ENCODE measurements at regions not wholly inside any gene's neighbourhood (a gene's known extent, or its start where the extent isn't known, plus 50 kb on each side); places are given as distances from the start of the nearest gene placed in this dataset.

DNA sequence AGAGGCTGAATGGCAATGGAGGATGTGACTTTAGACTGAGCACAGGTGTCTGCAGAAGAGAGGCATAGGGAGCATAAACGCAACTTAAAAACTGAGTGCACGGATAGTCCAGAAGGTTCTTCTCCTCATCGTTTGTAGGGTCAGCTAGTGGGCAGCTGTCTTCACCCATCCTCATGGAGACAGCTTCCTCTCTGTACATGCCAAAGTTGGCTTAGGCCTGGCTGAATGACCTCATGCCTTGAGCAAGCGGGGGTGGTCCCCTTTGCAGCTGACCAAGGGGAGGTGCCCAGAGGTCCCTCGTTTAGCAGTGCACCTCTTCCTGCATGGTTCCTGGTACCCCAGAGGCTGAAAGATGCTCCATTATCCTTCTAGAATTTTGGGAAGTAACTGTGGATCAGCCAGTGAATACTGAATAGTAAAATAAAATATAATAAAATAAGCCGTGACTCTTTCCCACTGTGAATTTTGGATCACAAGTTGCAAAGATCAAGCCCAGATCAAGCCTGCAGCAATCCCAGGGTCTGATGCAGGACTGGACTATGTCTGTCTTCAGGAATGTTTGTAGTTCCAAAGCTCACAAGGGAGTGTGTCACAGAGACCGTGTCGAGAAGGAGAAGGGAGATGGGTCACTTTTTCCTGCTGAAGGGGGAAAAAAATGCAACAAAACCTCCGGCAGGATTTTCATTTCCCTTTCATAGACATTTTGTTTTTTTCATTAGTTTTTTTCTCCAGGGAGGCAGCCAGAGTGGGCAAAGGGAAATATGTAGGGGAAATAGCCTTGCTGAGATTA lies 295.3 kb upstream of the MKI67 start:
- no peaks in the 10 kb centered on the region for H3K36me3 ChIP-seq (ENCODE audit: insufficient read depth in 1 of 2, low read depth in 1 of 2)
- H3K27ac ChIP-seq, result no peak overlapping the region
- no peaks in the 10 kb centered on the region for H3K4me1 ChIP-seq
- H3K27me3 ChIP-seq (ENCODE audit: insufficient read depth in 3 of 3, low read length in 2 of 3), result peaks cover 0 to 4% (median 0%) of the 10 kb centered on the region in 3 donors
- 43 to 56% (median 46%) methylated on average over 9 of the region's 9 CpGs for WGBS, 3 donors
- DNase-seq, result no peak
- H3K4me3 ChIP-seq, result no peak overlapping the region
- TF ChIP-seq, protein P1, sequence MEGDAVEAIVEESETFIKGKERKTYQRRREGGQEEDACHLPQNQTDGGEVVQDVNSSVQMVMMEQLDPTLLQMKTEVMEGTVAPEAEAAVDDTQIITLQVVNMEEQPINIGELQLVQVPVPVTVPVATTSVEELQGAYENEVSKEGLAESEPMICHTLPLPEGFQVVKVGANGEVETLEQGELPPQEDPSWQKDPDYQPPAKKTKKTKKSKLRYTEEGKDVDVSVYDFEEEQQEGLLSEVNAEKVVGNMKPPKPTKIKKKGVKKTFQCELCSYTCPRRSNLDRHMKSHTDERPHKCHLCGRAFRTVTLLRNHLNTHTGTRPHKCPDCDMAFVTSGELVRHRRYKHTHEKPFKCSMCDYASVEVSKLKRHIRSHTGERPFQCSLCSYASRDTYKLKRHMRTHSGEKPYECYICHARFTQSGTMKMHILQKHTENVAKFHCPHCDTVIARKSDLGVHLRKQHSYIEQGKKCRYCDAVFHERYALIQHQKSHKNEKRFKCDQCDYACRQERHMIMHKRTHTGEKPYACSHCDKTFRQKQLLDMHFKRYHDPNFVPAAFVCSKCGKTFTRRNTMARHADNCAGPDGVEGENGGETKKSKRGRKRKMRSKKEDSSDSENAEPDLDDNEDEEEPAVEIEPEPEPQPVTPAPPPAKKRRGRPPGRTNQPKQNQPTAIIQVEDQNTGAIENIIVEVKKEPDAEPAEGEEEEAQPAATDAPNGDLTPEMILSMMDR (IDR thresholded peaks at IDR 0.05), result no peak
- no peaks in the 10 kb centered on the region for H3K9me3 ChIP-seq
- intact Hi-C loops (cut with DNase I), result loop anchor here (1.0 to 5.0 kb wide), 4 partner anchors 97 to 159 kb away; no protein-coding TSS in a partner anchor
- ATAC-seq, result no peak

- no peak for DNase-seq
- TF ChIP-seq, protein P1 (IDR thresholded peaks at IDR 0.05), result no peak
- Histone ChIP-seq H3K36me3 (ENCODE audit: insufficient read depth in 1 of 2, low read depth in 1 of 2) (no peaks in the 10 kb centered on the region), H3K4me3 (no peak overlapping the region), H3K4me1 (no peaks in the 10 kb centered on the region), H3K27me3 (ENCODE audit: insufficient read depth in 3 of 3, low read length in 2 of 3) (peaks cover 0 to 4% (median 0%) of the 10 kb centered on the region in 3 donors), H3K27ac (no peak overlapping the region), H3K9me3 (no peaks in the 10 kb centered on the region)
- WGBS, 3 donors, result 30 to 50% (median 34%) methylated on average over 13 of the region's 13 CpGs
- ATAC-seq, result no peak
- intact Hi-C loops (cut with DNase I), result loop anchor here (2.0 to 5.0 kb wide), 3 partner anchors 97 to 160 kb away; no protein-coding TSS in a partner anchor
Observed at GRCh38 chr10:128422190-128422589, 296.0 kb upstream of the MKI67 start.

DNA sequence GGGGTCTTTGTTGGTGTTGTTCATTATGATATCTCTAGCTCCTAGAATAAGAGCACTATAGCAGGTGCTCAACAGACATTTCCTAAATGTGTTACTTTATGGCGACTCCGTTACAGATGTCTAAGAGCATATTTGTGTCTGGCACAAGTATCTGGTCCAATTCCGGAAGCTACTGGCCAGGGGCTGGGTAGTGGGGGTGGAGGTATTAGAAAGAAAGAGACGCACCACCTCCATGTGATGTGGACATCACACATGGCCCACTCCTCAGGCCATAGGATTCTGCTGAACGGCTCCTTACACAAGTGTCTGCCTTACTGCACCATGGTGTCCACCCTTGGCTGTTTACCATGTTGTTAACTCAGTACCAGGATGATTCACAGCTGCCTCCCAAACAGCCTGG lies 296.8 kb upstream of the MKI67 start:
- ATAC-seq, result no peak
- H3K27me3 ChIP-seq (ENCODE audit: insufficient read depth in 3 of 3, low read length in 2 of 3), result peaks cover 0 to 7% (median 0%) of the 10 kb centered on the region in 3 donors
- WGBS, 3 donors, result 64 to 72% (median 69%) methylated on average over 5 of the region's 5 CpGs
- no peaks in the 10 kb centered on the region for H3K36me3 ChIP-seq (ENCODE audit: insufficient read depth in 1 of 2, low read depth in 1 of 2)
- DNase-seq, result no peak
- intact Hi-C loops (cut with DNase I), result loop anchor here (2.0 to 5.0 kb wide), 3 partner anchors 98 to 161 kb away; no protein-coding TSS in a partner anchor
- H3K4me1 ChIP-seq, result no peaks in the 10 kb centered on the region
- H3K27ac ChIP-seq, result no peak overlapping the region
- no peak overlapping the region for H3K4me3 ChIP-seq
- H3K9me3 ChIP-seq, result no peaks in the 10 kb centered on the region
- TF ChIP-seq, protein P1 (IDR thresholded peaks at IDR 0.05), result no peak

GRCh38 chr10:128429321-128429720 lies 303.1 kb upstream of the MKI67 start:
- 76 to 81% (median 80%) methylated on average over 10 of the region's 10 CpGs for WGBS, 3 donors
- H3K4me3 ChIP-seq, result no peak overlapping the region
- no peaks in the 10 kb centered on the region for H3K36me3 ChIP-seq (ENCODE audit: insufficient read depth in 1 of 2, low read depth in 1 of 2)
- H3K4me1 ChIP-seq, result no peaks in the 10 kb centered on the region
- no peak overlapping the region for H3K27ac ChIP-seq
- TF ChIP-seq, protein P1 (IDR thresholded peaks at IDR 0.05), result no peak
- peaks cover 0 to 5% (median 0%) of the 10 kb centered on the region in 3 donors for H3K27me3 ChIP-seq (ENCODE audit: insufficient read depth in 3 of 3, low read length in 2 of 3)
- DNase-seq (no peak), ATAC-seq (no peak)
- intact Hi-C loops (cut with DNase I), result no loop called here
- no peaks in the 10 kb centered on the region for H3K9me3 ChIP-seq
